HAP-1 (cell line): ENCODE measurements at regions not wholly inside any gene's neighbourhood (a gene's known extent, or its start where the extent isn't known, plus 50 kb on each side); places are given as distances from the start of the nearest gene placed in this dataset.

Source experiments
- DNase-seq, 2 experiments: peaks; one replicate each; pipeline ENCODE4 v3.0.0-alpha.2; 2016 to 2020; ENCODE audit warnings: low spot score in 2 of 2
- H3K27me3 ChIP-seq: fragments of 250-450 bp; sonication (Bioruptor Pico); 2 replicates; pipeline ENCODE4 v1.5.1; 2020; ENCODE audit warnings: low read depth, mild to moderate bottlenecking, moderate library complexity
- H3K36me3 ChIP-seq: fragments of 250-450 bp; sonication (Bioruptor Pico); replicated peaks from 2 replicates; pipeline ENCODE4 v1.5.1; 2020; ENCODE audit warnings: mild to moderate bottlenecking
- H3K4me1 ChIP-seq: fragments of 250-450 bp; sonication (Bioruptor Pico); 2 replicates; pipeline ENCODE4 v1.5.1; 2020; ENCODE audit warnings: mild to moderate bottlenecking
- H3K4me3 ChIP-seq: fragments of 250-450 bp; sonication (Bioruptor Pico); 2 replicates; pipeline ENCODE4 v1.5.1; 2020; ENCODE audit warnings: mild to moderate bottlenecking, moderate library complexity
- H3K9me3 ChIP-seq: fragments of 250-450 bp; sonication (Bioruptor Pico); 2 replicates; pipeline ENCODE4 v1.5.1; 2020; ENCODE audit warnings: mild to moderate bottlenecking, moderate library complexity
- in situ Hi-C: fragments of 300-500 bp; cut with MboI; formaldehyde crosslinking; loops from 3 replicates; pipeline ENCODE4 v1.14.3; 2020; ENCODE audit warnings: low sequenced_read_pairs, inconsistent platforms, mixed read lengths

GRCh38 chr10:44801383-44802327, 109.5 kb upstream of the TMEM72 start:
- H3K4me3 ChIP-seq: no peak overlapping the region
- H3K9me3 ChIP-seq: no peaks in the 10 kb centered on the region
- H3K36me3 ChIP-seq: no peaks in the 10 kb centered on the region
- in situ Hi-C loops: no loop called here
- H3K27me3 ChIP-seq: no peaks in the 10 kb centered on the region
- DNase-seq: no peak
- no peaks in the 10 kb centered on the region for H3K4me1 ChIP-seq

GRCh38 chr10:44803862-44804261, 107.3 kb upstream of the TMEM72 start:
- in situ Hi-C loops: no loop called here
- Histone ChIP-seq H3K4me3 (no peak overlapping the region), H3K27me3 (no peaks in the 10 kb centered on the region), H3K9me3 (no peaks in the 10 kb centered on the region), H3K36me3 (no peaks in the 10 kb centered on the region), H3K4me1 (no peaks in the 10 kb centered on the region)
- DNase-seq: no peak

GRCh38 chr10:44804661-44805060, 106.5 kb upstream of the TMEM72 start:
- in situ Hi-C loops: no loop called here
- H3K36me3 ChIP-seq: no peaks in the 10 kb centered on the region
- H3K9me3 ChIP-seq: no peaks in the 10 kb centered on the region

GRCh38 chr10:44805466-44806210, 105.5 kb upstream of the TMEM72 start:
- DNase-seq: no peak
- H3K27me3 ChIP-seq: no peaks in the 10 kb centered on the region
- no peaks in the 10 kb centered on the region for H3K36me3 ChIP-seq
- no peaks in the 10 kb centered on the region for H3K4me1 ChIP-seq
- no peaks in the 10 kb centered on the region for H3K9me3 ChIP-seq
- H3K4me3 ChIP-seq: no peak overlapping the region
- in situ Hi-C loops: no loop called here

More at GRCh38 chr10:44804661-44805060, 106.5 kb upstream of the TMEM72 start:
- Histone ChIP-seq H3K4me3 (no peak overlapping the region), H3K27me3 (no peaks in the 10 kb centered on the region), H3K4me1 (no peaks in the 10 kb centered on the region)
- no peak for DNase-seq

- in situ Hi-C loops: no loop called here
- Histone ChIP-seq H3K36me3 (no peaks in the 10 kb centered on the region), H3K4me3 (no peak overlapping the region), H3K9me3 (no peaks in the 10 kb centered on the region), H3K27me3 (no peaks in the 10 kb centered on the region), H3K4me1 (no peaks in the 10 kb centered on the region)
- no peak for DNase-seq
Measured at GRCh38 chr10:44806950-44807349, 104.2 kb upstream of the TMEM72 start.

- Histone ChIP-seq H3K4me3 (no peak overlapping the region), H3K9me3 (no peaks in the 10 kb centered on the region), H3K36me3 (no peaks in the 10 kb centered on the region), H3K4me1 (no peaks in the 10 kb centered on the region), H3K27me3 (no peaks in the 10 kb centered on the region)
- no peak for DNase-seq
- in situ Hi-C loops: no loop called here
Measured at GRCh38 chr10:44807451-44807850, 103.7 kb upstream of the TMEM72 start.

GRCh38 chr10:44809647-44810046, 101.5 kb upstream of the TMEM72 start:
- Histone ChIP-seq H3K36me3 (no peaks in the 10 kb centered on the region), H3K27me3 (no peaks in the 10 kb centered on the region), H3K4me3 (no peak overlapping the region), H3K9me3 (no peaks in the 10 kb centered on the region), H3K4me1 (no peaks in the 10 kb centered on the region)
- in situ Hi-C loops: no loop called here
- no peak for DNase-seq

- Histone ChIP-seq H3K36me3 (no peaks in the 10 kb centered on the region), H3K4me1 (no peaks in the 10 kb centered on the region), H3K27me3 (no peaks in the 10 kb centered on the region), H3K4me3 (no peak overlapping the region), H3K9me3 (no peaks in the 10 kb centered on the region)
- no peak for DNase-seq
- in situ Hi-C loops: no loop called here
Measured at GRCh38 chr10:44811072-44811471, 100.1 kb upstream of the TMEM72 start.

- no peak overlapping the region for H3K4me3 ChIP-seq
- no peaks in the 10 kb centered on the region for H3K9me3 ChIP-seq
- DNase-seq: no peak
- H3K36me3 ChIP-seq: no peaks in the 10 kb centered on the region
- no peaks in the 10 kb centered on the region for H3K27me3 ChIP-seq
- no peaks in the 10 kb centered on the region for H3K4me1 ChIP-seq
- in situ Hi-C loops: no loop called here
Measured at GRCh38 chr10:44813201-44813600, 97.9 kb upstream of the TMEM72 start.

- in situ Hi-C loops: no loop called here
- no peak overlapping the region for H3K4me3 ChIP-seq
- no peaks in the 10 kb centered on the region for H3K9me3 ChIP-seq
- H3K36me3 ChIP-seq: no peaks in the 10 kb centered on the region
- H3K27me3 ChIP-seq: no peaks in the 10 kb centered on the region
- no peak for DNase-seq
- no peaks in the 10 kb centered on the region for H3K4me1 ChIP-seq
Measured at GRCh38 chr10:44814929-44815328, 96.2 kb upstream of the TMEM72 start.

- no peaks in the 10 kb centered on the region for H3K27me3 ChIP-seq
- H3K9me3 ChIP-seq: no peaks in the 10 kb centered on the region
- H3K36me3 ChIP-seq: no peaks in the 10 kb centered on the region
- no peaks in the 10 kb centered on the region for H3K4me1 ChIP-seq
- DNase-seq: no peak
- no peak overlapping the region for H3K4me3 ChIP-seq
- in situ Hi-C loops: no loop called here
Measured at GRCh38 chr10:44818041-44818649, 93.0 kb upstream of the TMEM72 start.

- in situ Hi-C loops: no loop called here
- Histone ChIP-seq H3K4me3 (no peak overlapping the region), H3K4me1 (no peaks in the 10 kb centered on the region), H3K9me3 (no peaks in the 10 kb centered on the region), H3K36me3 (no peaks in the 10 kb centered on the region), H3K27me3 (no peaks in the 10 kb centered on the region)
- no peak for DNase-seq
Measured at GRCh38 chr10:44818701-44819127, 92.4 kb upstream of the TMEM72 start.

GRCh38 chr10:44820094-44820493, 91.0 kb upstream of the TMEM72 start:
- Histone ChIP-seq H3K27me3 (no peaks in the 10 kb centered on the region), H3K4me3 (no peak overlapping the region), H3K9me3 (no peaks in the 10 kb centered on the region), H3K36me3 (no peaks in the 10 kb centered on the region), H3K4me1 (no peaks in the 10 kb centered on the region)
- in situ Hi-C loops: no loop called here
- DNase-seq: no peak

- Histone ChIP-seq H3K36me3 (no peaks in the 10 kb centered on the region), H3K27me3 (no peaks in the 10 kb centered on the region), H3K9me3 (no peaks in the 10 kb centered on the region), H3K4me3 (no peak overlapping the region), H3K4me1 (no peaks in the 10 kb centered on the region)
- in situ Hi-C loops: no loop called here
- DNase-seq: no peak
Measured at GRCh38 chr10:44821290-44821689, 89.8 kb upstream of the TMEM72 start.
